Esophagus squamous epithelium (tissue), 5 donors: ENCODE measurements at regions not wholly inside any gene's neighbourhood (a gene's known extent, or its start where the extent isn't known, plus 50 kb on each side); places are given as distances from the start of the nearest gene placed in this dataset.
A peak's percentile ranks its signal among the peaks of the same experiment; 100 is the strongest.

ENCODE experiments used
- DNase-seq: peaks from one replicate; lab custom pipeline; 2025; lab: John Stamatoyannopoulos, UW
- H3K27ac ChIP-seq, 4 donors: fragments of 200-600 bp; sonication (generic); one replicate each; pipeline ENCODE4 v1.5.1; 2016 to 2019; ENCODE audit warnings: mild to moderate bottlenecking in 1 of 4
- H3K27me3 ChIP-seq, 4 donors: fragments of 200-600 bp; sonication (generic); 1 replicate in 3 of 4; 2 replicates in 1 of 4; pipeline versions ENCODE4 v1.5.1 to v1.6.0; 2017 to 2021; ENCODE audit warnings: antibody characterized with exemption in 1 of 4
- H3K36me3 ChIP-seq, 3 donors: fragments of 200-600 bp; sonication (generic); one replicate each; pipeline ENCODE4 v1.5.1; 2016 to 2019
- H3K4me1 ChIP-seq, 3 donors: fragments of 200-600 bp; sonication (generic); one replicate each; pipeline ENCODE4 v1.5.1; 2017 to 2019
- H3K4me3 ChIP-seq, 4 donors: fragments of 200-600 bp; sonication (generic); 1 replicate in 3 of 4; 2 replicates in 1 of 4; pipeline ENCODE4 v1.5.1; 2016 to 2019; ENCODE audit warnings: mild to moderate bottlenecking in 2 of 4, moderate library complexity in 1 of 4
- H3K9me3 ChIP-seq, 3 donors: fragments of 200-600 bp; sonication (generic); one replicate each; pipeline ENCODE4 v1.5.1; 2016 to 2019
- POLR2A ChIP-seq, 4 donors: fragments of 450-650 bp; IDR thresholded peaks; one replicate each; pipeline ENCODE4 v1.6.1; 2017; ENCODE audit warnings: antibody characterized with exemption in 4 of 4, mild to moderate bottlenecking in 4 of 4, moderate library complexity in 3 of 4
- WGBS, 2 donors: methylation state at CpG; one replicate each; pipeline ENCODE4 v1.1.5; 2018; 5-methylcytosine and 5-hydroxymethylcytosine counted together
- intact Hi-C: fragments of 100-400 bp; cut with DNase I; formaldehyde crosslinking; loops from one replicate; pipeline ENCODE4 v1.15.0; 2022
- TF ChIP-seq, protein P1 (sequence below), 6 experiments: fragments of 450-650 bp in 4 of 6; fragments of 200-600 bp in 2 of 6; sonication (generic) in 2 of 6; IDR thresholded peaks; one replicate each; pipeline ENCODE4 v1.5.1; 2016 to 2019; ENCODE audit warnings: antibody characterized with exemption in 6 of 6, mild to moderate bottlenecking in 4 of 6, moderate library complexity in 4 of 6
- donor health status: DM: yes; HTN: yes; CAD: no.

DNA sequence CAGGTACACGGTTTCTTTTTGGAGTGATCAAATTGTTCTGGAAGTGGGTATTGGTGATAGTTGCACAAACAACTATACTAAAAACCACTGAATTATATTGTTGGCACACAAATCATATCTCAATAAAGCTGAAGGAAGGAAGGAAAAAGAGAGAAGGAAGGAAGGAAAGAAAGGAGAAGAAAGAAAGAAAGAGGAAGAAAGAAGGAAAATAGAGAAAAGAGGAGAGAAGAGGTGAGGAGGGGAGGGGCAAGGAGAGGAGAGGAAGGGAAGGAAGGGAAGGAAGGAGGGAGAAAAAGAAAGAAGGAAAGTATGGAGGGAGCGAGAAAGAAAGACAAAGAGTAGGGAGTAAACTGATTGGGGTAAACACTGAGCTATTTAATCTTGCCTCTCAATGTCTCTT lies 77.9 kb upstream of the TSC22D2 start:
- intact Hi-C loops: no loop called here
- WGBS, 2 donors: 82% methylated on average over 2 of the region's 2 CpGs
- DNase-seq: no peak
- Histone ChIP-seq H3K36me3 (no peaks in the 10 kb centered on the region), H3K4me1 (no peaks in the 10 kb centered on the region), H3K4me3 (no peak overlapping the region), H3K27ac (no peak overlapping the region), H3K27me3 (no peaks in the 10 kb centered on the region), H3K9me3 (no peaks in the 10 kb centered on the region)
- TF ChIP-seq POLR2A (IDR thresholded peaks at IDR 0.05): no peak
- TF ChIP-seq, protein P1, sequence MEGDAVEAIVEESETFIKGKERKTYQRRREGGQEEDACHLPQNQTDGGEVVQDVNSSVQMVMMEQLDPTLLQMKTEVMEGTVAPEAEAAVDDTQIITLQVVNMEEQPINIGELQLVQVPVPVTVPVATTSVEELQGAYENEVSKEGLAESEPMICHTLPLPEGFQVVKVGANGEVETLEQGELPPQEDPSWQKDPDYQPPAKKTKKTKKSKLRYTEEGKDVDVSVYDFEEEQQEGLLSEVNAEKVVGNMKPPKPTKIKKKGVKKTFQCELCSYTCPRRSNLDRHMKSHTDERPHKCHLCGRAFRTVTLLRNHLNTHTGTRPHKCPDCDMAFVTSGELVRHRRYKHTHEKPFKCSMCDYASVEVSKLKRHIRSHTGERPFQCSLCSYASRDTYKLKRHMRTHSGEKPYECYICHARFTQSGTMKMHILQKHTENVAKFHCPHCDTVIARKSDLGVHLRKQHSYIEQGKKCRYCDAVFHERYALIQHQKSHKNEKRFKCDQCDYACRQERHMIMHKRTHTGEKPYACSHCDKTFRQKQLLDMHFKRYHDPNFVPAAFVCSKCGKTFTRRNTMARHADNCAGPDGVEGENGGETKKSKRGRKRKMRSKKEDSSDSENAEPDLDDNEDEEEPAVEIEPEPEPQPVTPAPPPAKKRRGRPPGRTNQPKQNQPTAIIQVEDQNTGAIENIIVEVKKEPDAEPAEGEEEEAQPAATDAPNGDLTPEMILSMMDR (IDR thresholded peaks at IDR 0.05): no peak

DNA sequence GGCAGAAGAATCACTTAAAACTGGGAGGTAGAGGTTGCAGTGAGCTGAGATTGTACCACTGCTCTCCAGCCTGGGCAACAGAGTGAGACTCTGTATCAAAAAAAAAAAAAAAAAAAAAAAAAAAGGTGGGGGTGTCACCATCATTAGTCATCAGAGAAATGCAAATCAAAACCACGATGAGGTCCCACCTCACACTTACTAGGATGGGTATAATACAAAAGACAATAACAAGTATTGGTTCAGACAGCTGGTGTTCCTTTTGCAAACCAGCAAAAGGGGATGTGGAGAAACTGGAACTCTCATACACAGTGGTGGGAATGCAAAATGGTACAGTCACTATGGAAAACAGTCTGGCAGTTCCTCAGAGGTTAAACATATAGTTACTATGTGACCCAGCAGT lies 78.7 kb upstream of the TSC22D2 start:
- peaks cover 0 to 7% (median 0%) of the 10 kb centered on the region in 3 donors for H3K4me1 ChIP-seq
- no peak overlapping the region for H3K27ac ChIP-seq
- TF ChIP-seq, protein P1 (IDR thresholded peaks at IDR 0.05): no peak
- no peaks in the 10 kb centered on the region for H3K9me3 ChIP-seq
- 36 to 56% methylated on average over 1 of the region's 1 CpG for WGBS, 2 donors
- intact Hi-C loops: no loop called here
- H3K36me3 ChIP-seq: no peaks in the 10 kb centered on the region
- H3K4me3 ChIP-seq: no peak overlapping the region
- no peak for DNase-seq
- H3K27me3 ChIP-seq: no peaks in the 10 kb centered on the region

DNA sequence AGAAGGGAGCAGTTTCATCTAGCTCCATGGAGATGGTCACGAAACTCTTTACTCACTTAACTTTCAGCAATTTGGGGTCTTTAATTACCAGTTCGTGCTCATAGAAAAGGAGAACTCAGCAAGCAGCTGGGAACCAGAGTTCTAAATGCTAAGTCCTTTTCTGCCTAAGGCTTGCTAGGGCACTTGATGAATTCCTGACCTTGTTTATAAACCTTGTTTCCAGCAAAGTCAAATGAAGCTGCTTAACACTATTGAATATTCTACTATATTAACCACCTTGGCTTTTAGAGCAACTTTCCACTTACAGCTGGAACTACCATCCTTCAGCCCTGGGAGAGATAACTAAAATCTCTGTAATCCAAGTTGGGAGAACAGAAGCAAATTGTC lies 79.5 kb upstream of the TSC22D2 start:
- Histone ChIP-seq H3K27ac (no peak overlapping the region), H3K9me3 (no peaks in the 10 kb centered on the region), H3K36me3 (no peaks in the 10 kb centered on the region), H3K4me3 (no peak overlapping the region), H3K27me3 (no peaks in the 10 kb centered on the region), H3K4me1 (peaks cover 0 to 14% (median 0%) of the 10 kb centered on the region in 3 donors)
- intact Hi-C loops: no loop called here
- no peak for DNase-seq
- 88 to 94% methylated on average over 2 of the region's 2 CpGs for WGBS, 2 donors
- no peak for TF ChIP-seq POLR2A (IDR thresholded peaks at IDR 0.05)

DNA sequence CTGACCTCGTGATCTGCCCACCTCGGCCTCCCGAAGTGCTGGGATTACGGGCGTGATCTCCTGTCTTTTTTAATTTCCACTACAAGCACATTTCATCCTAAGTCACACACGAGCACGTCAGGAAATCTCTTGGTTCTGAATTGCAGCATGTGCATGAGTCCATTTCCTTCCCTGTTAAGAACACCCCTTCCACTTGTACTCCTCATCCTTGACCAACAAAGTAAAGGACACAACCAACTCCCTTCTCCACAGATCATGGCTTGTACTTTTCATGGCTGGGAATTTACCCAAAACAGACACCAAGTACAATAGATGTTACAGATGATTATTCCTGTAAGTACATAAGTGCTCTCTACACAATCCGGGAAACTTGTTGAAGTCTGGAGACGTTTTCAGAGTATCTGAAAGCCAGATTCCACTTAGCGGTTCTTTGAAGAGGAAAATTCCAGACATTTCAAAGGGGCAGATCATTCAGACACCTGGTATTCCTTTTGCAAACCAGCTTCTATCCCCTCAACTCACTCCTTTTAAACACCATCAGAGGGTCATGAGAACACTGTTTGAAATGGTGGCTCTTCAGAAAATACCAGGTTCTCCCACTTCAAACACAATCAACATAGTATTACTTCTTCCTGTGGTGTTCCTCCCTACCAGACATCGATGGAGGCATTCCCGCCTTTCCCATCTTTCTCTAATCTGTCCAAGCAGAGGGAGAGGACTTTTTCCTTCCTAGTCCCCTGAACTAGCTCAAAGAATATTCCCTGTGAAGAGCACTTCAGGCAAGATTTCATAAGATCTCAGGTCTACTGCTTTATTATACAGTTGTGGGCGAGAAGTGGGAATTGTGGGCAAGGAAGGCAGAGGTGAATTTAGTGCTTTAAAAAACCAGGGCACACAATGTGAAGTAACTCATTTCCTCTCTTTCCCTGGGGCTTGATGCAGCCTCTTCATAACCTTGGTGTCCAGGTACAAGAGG lies 80.1 kb upstream of the TSC22D2 start:
- WGBS, 2 donors: 82 to 86% methylated on average over 13 of the region's 13 CpGs
- no peak overlapping the region for H3K4me3 ChIP-seq
- H3K4me1 ChIP-seq: peaks cover 0 to 16% (median 0%) of the 10 kb centered on the region in 3 donors
- H3K36me3 ChIP-seq: no peaks in the 10 kb centered on the region
- intact Hi-C loops: no loop called here
- DNase-seq: no peak
- H3K27ac ChIP-seq: no peak overlapping the region
- H3K9me3 ChIP-seq: no peaks in the 10 kb centered on the region
- H3K27me3 ChIP-seq: no peaks in the 10 kb centered on the region
- TF ChIP-seq POLR2A (IDR thresholded peaks at IDR 0.05): no peak
- TF ChIP-seq, protein P1 (IDR thresholded peaks at IDR 0.05): no peak

DNA sequence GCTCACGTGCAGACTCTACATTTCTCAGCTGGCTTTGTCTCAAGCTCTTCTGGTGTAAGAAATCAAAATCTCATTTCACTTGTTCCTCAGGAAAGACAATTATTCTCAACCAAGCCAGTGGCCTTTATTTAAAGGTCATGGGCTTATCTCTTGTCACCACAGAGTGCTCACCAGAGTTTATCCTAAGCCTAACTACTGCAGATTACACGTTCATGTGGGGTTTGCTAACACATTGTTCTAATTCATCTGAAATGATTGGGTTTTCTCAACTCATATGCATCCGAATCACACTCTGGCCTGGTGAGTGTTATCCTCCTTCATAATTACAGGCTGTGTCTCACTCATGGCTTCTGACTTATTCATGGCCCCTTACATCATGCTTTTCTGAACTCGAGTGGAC lies 83.3 kb upstream of the TSC22D2 start:
- 74 to 77% methylated on average over 4 of the region's 4 CpGs for WGBS, 2 donors
- intact Hi-C loops: no loop called here
- H3K27me3 ChIP-seq: no peaks in the 10 kb centered on the region
- H3K36me3 ChIP-seq: no peaks in the 10 kb centered on the region
- H3K4me3 ChIP-seq: no peak overlapping the region
- H3K27ac ChIP-seq: peak overlapping the region in 1 of 4 donors; percentile 5
- no peaks in the 10 kb centered on the region for H3K9me3 ChIP-seq
- peaks cover 0 to 26% (median 0%) of the 10 kb centered on the region in 3 donors for H3K4me1 ChIP-seq
- no peak for DNase-seq
- TF ChIP-seq, protein P1 (IDR thresholded peaks at IDR 0.05): no peak
- TF ChIP-seq POLR2A (IDR thresholded peaks at IDR 0.05): no peak
